ENCODE measurements at regions not wholly inside any gene's neighbourhood (a gene's known extent, or its start where the extent isn't known, plus 50 kb on each side); places are given as distances from the start of the nearest gene placed in this dataset.

- TF ChIP-seq, protein P1, sequence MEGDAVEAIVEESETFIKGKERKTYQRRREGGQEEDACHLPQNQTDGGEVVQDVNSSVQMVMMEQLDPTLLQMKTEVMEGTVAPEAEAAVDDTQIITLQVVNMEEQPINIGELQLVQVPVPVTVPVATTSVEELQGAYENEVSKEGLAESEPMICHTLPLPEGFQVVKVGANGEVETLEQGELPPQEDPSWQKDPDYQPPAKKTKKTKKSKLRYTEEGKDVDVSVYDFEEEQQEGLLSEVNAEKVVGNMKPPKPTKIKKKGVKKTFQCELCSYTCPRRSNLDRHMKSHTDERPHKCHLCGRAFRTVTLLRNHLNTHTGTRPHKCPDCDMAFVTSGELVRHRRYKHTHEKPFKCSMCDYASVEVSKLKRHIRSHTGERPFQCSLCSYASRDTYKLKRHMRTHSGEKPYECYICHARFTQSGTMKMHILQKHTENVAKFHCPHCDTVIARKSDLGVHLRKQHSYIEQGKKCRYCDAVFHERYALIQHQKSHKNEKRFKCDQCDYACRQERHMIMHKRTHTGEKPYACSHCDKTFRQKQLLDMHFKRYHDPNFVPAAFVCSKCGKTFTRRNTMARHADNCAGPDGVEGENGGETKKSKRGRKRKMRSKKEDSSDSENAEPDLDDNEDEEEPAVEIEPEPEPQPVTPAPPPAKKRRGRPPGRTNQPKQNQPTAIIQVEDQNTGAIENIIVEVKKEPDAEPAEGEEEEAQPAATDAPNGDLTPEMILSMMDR (IDR thresholded peaks at IDR 0.05; ENCODE audit: control extremely low read depth in 1 of 3, insufficient read depth in 1 of 3, low read depth in 1 of 3, low read length in 3 of 3): no peak
- TF ChIP-seq CHD2 (IDR thresholded peaks at IDR 0.05; ENCODE audit: low read length) (no peak), ATF2 (IDR thresholded peaks at IDR 0.05; ENCODE audit: low read length) (no peak), POLR2A (IDR thresholded peaks at IDR 0.05; ENCODE audit: control extremely low read depth in 1 of 2, low read depth in 2 of 2, low read length in 2 of 2) (no peak), TAF1 (IDR thresholded peaks at IDR 0.05; ENCODE audit: low read depth, low read length) (no peak), CEBPB (IDR thresholded peaks at IDR 0.05; ENCODE audit: low read depth, low read length) (no peak), TEAD4 (IDR thresholded peaks at IDR 0.05; ENCODE audit: low read depth, low read length) (no peak), EZH2 (IDR thresholded peaks at IDR 0.05; ENCODE audit: low read depth, low read length, severe bottlenecking) (no peak), BCL11A (IDR thresholded peaks at IDR 0.05; ENCODE audit: low read depth in 2 of 2, low read length in 2 of 2) (no peak), POLR2AphosphoS5 (IDR thresholded peaks at IDR 0.05; ENCODE audit: low read depth, low read length) (no peak)
- TF ChIP-seq, protein P2, sequence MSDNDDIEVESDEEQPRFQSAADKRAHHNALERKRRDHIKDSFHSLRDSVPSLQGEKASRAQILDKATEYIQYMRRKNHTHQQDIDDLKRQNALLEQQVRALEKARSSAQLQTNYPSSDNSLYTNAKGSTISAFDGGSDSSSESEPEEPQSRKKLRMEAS (IDR thresholded peaks at IDR 0.05): no peak
Measured at GRCh38 chr2:167440382-167440781, 552.1 kb downstream of the XIRP2 start.
